ENCODE measurements at regions not wholly inside any gene's neighbourhood (a gene's known extent, or its start where the extent isn't known, plus 50 kb on each side); places are given as distances from the start of the nearest gene placed in this dataset.
"Not testable (repeated sequence)": the region's sequence is repeated elsewhere in the genome, so short reads cannot be mapped to it uniquely, and the experiment has no call there.

- Mint-ChIP-seq H3K36me3 (no peaks in the 10 kb centered on the region), H3K4me3 (no peak overlapping the region), H3K9me3 (ENCODE audit: low read depth) (peaks cover 3% of the 10 kb centered on the region), H3K27ac (no peak overlapping the region), H3K4me1 (ENCODE audit: low read depth) (no peaks in the 10 kb centered on the region), H3K27me3 (peaks cover 1% of the 10 kb centered on the region)
Observed at GRCh38 chr3:34675383-34676120, 877.1 kb downstream of the PDCD6IP start.

GRCh38 chr3:34676436-34676835 lies 878.0 kb downstream of the PDCD6IP start:
- Mint-ChIP-seq H3K9me3 (ENCODE audit: low read depth) (peaks cover 3% of the 10 kb centered on the region), H3K27me3 (peaks cover 1% of the 10 kb centered on the region), H3K36me3 (no peaks in the 10 kb centered on the region), H3K4me1 (ENCODE audit: low read depth) (no peaks in the 10 kb centered on the region), H3K27ac (no peak overlapping the region), H3K4me3 (no peak overlapping the region)

GRCh38 chr3:34678575-34678974 lies 880.1 kb downstream of the PDCD6IP start:
- no peaks in the 10 kb centered on the region for H3K27me3 Mint-ChIP-seq
- no peaks in the 10 kb centered on the region for H3K36me3 Mint-ChIP-seq
- no peaks in the 10 kb centered on the region for H3K4me1 Mint-ChIP-seq (ENCODE audit: low read depth)
- H3K9me3 Mint-ChIP-seq (ENCODE audit: low read depth) = peaks cover 3% of the 10 kb centered on the region
- no peak overlapping the region for H3K4me3 Mint-ChIP-seq
- no peak overlapping the region for H3K27ac Mint-ChIP-seq

- H3K27ac Mint-ChIP-seq; H3K4me3 Mint-ChIP-seq; H3K27me3 Mint-ChIP-seq; H3K36me3 Mint-ChIP-seq; H3K4me1 Mint-ChIP-seq (ENCODE audit: low read depth); H3K9me3 Mint-ChIP-seq (ENCODE audit: low read depth): not testable (repeated sequence)
Observed at GRCh38 chr3:34679055-34679454, 880.6 kb downstream of the PDCD6IP start.

- no peak overlapping the region for H3K4me3 Mint-ChIP-seq
- no peak overlapping the region for H3K27ac Mint-ChIP-seq
- H3K36me3 Mint-ChIP-seq = no peaks in the 10 kb centered on the region
- no peaks in the 10 kb centered on the region for H3K27me3 Mint-ChIP-seq
- H3K4me1 Mint-ChIP-seq (ENCODE audit: low read depth) = no peaks in the 10 kb centered on the region
- H3K9me3 Mint-ChIP-seq (ENCODE audit: low read depth) = no peaks in the 10 kb centered on the region
Observed at GRCh38 chr3:34683851-34684250, 885.4 kb downstream of the PDCD6IP start.

- H3K27me3 Mint-ChIP-seq = no peaks in the 10 kb centered on the region
- H3K4me1 Mint-ChIP-seq (ENCODE audit: low read depth) = no peaks in the 10 kb centered on the region
- H3K27ac Mint-ChIP-seq = no peak overlapping the region
- H3K36me3 Mint-ChIP-seq = no peaks in the 10 kb centered on the region
- H3K4me3 Mint-ChIP-seq = no peak overlapping the region
- no peaks in the 10 kb centered on the region for H3K9me3 Mint-ChIP-seq (ENCODE audit: low read depth)
Observed at GRCh38 chr3:34686541-34686940, 888.1 kb downstream of the PDCD6IP start.

- Mint-ChIP-seq H3K4me1 (ENCODE audit: low read depth) (no peaks in the 10 kb centered on the region), H3K36me3 (no peaks in the 10 kb centered on the region), H3K4me3 (no peak overlapping the region), H3K27ac (no peak overlapping the region), H3K9me3 (ENCODE audit: low read depth) (no peaks in the 10 kb centered on the region), H3K27me3 (no peaks in the 10 kb centered on the region)
Observed at GRCh38 chr3:34687671-34688070, 889.2 kb downstream of the PDCD6IP start.

GRCh38 chr3:34696831-34697230 lies 898.4 kb downstream of the PDCD6IP start:
- Mint-ChIP-seq H3K9me3 (ENCODE audit: low read depth) (peaks cover 12% of the 10 kb centered on the region), H3K4me1 (ENCODE audit: low read depth) (no peaks in the 10 kb centered on the region), H3K27me3 (no peaks in the 10 kb centered on the region), H3K27ac (no peak overlapping the region), H3K4me3 (no peak overlapping the region), H3K36me3 (no peaks in the 10 kb centered on the region)

GRCh38 chr3:34703053-34703452 lies 904.6 kb downstream of the PDCD6IP start:
- no peak overlapping the region for H3K27ac Mint-ChIP-seq
- H3K27me3 Mint-ChIP-seq = no peaks in the 10 kb centered on the region
- no peak overlapping the region for H3K4me3 Mint-ChIP-seq
- H3K4me1 Mint-ChIP-seq (ENCODE audit: low read depth) = no peaks in the 10 kb centered on the region
- peaks cover 18% of the 10 kb centered on the region for H3K9me3 Mint-ChIP-seq (ENCODE audit: low read depth)
- H3K36me3 Mint-ChIP-seq = peaks cover 5% of the 10 kb centered on the region

GRCh38 chr3:34724916-34725499 lies 914.3 kb upstream of the ARPP21 start:
- Mint-ChIP-seq H3K27me3 (peaks cover 5% of the 10 kb centered on the region), H3K4me3 (no peak overlapping the region), H3K9me3 (ENCODE audit: low read depth) (peaks cover 4% of the 10 kb centered on the region), H3K4me1 (ENCODE audit: low read depth) (no peaks in the 10 kb centered on the region), H3K27ac (no peak overlapping the region), H3K36me3 (no peaks in the 10 kb centered on the region)

GRCh38 chr3:34725774-34726173 lies 913.6 kb upstream of the ARPP21 start:
- no peaks in the 10 kb centered on the region for H3K4me1 Mint-ChIP-seq (ENCODE audit: low read depth)
- no peaks in the 10 kb centered on the region for H3K36me3 Mint-ChIP-seq
- peaks cover 5% of the 10 kb centered on the region for H3K27me3 Mint-ChIP-seq
- peaks cover 8% of the 10 kb centered on the region for H3K9me3 Mint-ChIP-seq (ENCODE audit: low read depth)
- no peak overlapping the region for H3K27ac Mint-ChIP-seq
- no peak overlapping the region for H3K4me3 Mint-ChIP-seq

- Mint-ChIP-seq H3K36me3 (no peaks in the 10 kb centered on the region), H3K4me3 (no peak overlapping the region), H3K9me3 (ENCODE audit: low read depth) (peaks cover 8% of the 10 kb centered on the region), H3K27ac (no peak overlapping the region), H3K4me1 (ENCODE audit: low read depth) (no peaks in the 10 kb centered on the region), H3K27me3 (peaks cover 5% of the 10 kb centered on the region)
Observed at GRCh38 chr3:34727700-34728099, 911.6 kb upstream of the ARPP21 start.

- H3K9me3 Mint-ChIP-seq (ENCODE audit: low read depth) = peaks cover 3% of the 10 kb centered on the region
- no peaks in the 10 kb centered on the region for H3K36me3 Mint-ChIP-seq
- H3K4me3 Mint-ChIP-seq = no peak overlapping the region
Observed at GRCh38 chr3:34742151-34742550, 897.2 kb upstream of the ARPP21 start.

GRCh38 chr3:34758630-34759261 lies 880.6 kb upstream of the ARPP21 start:
- H3K9me3 Mint-ChIP-seq (ENCODE audit: low read depth) = peaks cover 18% of the 10 kb centered on the region
- H3K27me3 Mint-ChIP-seq = no peaks in the 10 kb centered on the region
- H3K4me1 Mint-ChIP-seq (ENCODE audit: low read depth) = no peaks in the 10 kb centered on the region
- H3K27ac Mint-ChIP-seq = no peak overlapping the region
- H3K4me3 Mint-ChIP-seq = no peak overlapping the region
- H3K36me3 Mint-ChIP-seq = no peaks in the 10 kb centered on the region

More at GRCh38 chr3:34742151-34742550, 897.2 kb upstream of the ARPP21 start:
- Mint-ChIP-seq H3K27ac (no peak overlapping the region), H3K4me1 (ENCODE audit: low read depth) (no peaks in the 10 kb centered on the region), H3K27me3 (no peaks in the 10 kb centered on the region)

GRCh38 chr3:34777386-34777785 lies 861.9 kb upstream of the ARPP21 start:
- no peaks in the 10 kb centered on the region for H3K4me1 Mint-ChIP-seq (ENCODE audit: low read depth)
- no peaks in the 10 kb centered on the region for H3K36me3 Mint-ChIP-seq
- no peak overlapping the region for H3K27ac Mint-ChIP-seq
- no peaks in the 10 kb centered on the region for H3K27me3 Mint-ChIP-seq
- H3K4me3 Mint-ChIP-seq = no peak overlapping the region
- no peaks in the 10 kb centered on the region for H3K9me3 Mint-ChIP-seq (ENCODE audit: low read depth)

Data from activated naive CD8-positive, alpha-beta T cell (primary cell).